ENCODE measurements at regions not wholly inside any gene's neighbourhood (a gene's known extent, or its start where the extent isn't known, plus 50 kb on each side); places are given as distances from the start of the nearest gene placed in this dataset.

DNA sequence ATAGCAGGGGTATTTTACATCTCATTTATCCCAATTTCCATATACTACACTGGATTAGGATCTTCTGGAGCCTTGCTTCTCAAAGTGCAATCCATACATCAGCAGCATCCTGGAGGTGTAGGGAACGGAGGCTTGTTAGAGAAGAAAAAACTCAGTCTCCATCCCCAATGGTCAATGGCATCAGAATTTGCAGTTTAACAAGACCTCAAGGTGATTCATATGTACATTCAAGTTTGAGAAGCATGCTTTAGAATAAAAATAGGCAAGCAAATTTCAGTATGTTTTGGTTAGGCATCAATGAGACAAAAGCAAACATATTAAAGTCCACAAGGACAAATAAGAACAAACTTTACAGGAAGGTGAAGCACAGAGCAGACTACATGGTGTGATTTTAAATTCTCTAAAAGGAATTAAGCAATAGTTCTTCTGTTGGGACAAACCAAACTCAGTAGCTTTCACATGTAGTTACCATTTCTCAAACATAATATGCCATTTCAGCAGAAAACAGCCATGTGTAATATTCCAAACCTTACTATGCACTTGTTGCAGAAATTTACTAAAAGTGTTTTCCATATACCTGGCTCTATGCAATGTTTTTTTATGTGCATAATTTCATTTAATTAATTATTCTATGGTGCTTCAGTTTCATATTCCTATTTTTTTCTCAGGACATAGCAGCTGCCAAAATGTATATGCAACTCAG lies 360.3 kb upstream of the NECTIN3 start:
- TF ChIP-seq, protein P1, sequence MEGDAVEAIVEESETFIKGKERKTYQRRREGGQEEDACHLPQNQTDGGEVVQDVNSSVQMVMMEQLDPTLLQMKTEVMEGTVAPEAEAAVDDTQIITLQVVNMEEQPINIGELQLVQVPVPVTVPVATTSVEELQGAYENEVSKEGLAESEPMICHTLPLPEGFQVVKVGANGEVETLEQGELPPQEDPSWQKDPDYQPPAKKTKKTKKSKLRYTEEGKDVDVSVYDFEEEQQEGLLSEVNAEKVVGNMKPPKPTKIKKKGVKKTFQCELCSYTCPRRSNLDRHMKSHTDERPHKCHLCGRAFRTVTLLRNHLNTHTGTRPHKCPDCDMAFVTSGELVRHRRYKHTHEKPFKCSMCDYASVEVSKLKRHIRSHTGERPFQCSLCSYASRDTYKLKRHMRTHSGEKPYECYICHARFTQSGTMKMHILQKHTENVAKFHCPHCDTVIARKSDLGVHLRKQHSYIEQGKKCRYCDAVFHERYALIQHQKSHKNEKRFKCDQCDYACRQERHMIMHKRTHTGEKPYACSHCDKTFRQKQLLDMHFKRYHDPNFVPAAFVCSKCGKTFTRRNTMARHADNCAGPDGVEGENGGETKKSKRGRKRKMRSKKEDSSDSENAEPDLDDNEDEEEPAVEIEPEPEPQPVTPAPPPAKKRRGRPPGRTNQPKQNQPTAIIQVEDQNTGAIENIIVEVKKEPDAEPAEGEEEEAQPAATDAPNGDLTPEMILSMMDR (IDR thresholded peaks at IDR 0.05; ENCODE audit: poor library complexity), result no peak
- TF ChIP-seq EZH2 (IDR thresholded peaks at IDR 0.05; ENCODE audit: borderline replicate concordance) (no peak), EZH2phosphoT487 (IDR thresholded peaks at IDR 0.05; ENCODE audit: low read depth, severe bottlenecking, unreplicated experiment) (no peak)
